Muscle of leg (tissue), 3 donors: ENCODE measurements at regions not wholly inside any gene's neighbourhood (a gene's known extent, or its start where the extent isn't known, plus 50 kb on each side); places are given as distances from the start of the nearest gene placed in this dataset.

Experiments used
- DNase-seq: peaks from one replicate; pipeline ENCODE4 v3.0.0; 2013
- H3K27ac ChIP-seq: one replicate; pipeline ENCODE4 v1.5.1; 2013; ENCODE audit warnings: mild to moderate bottlenecking, low read length, control low read depth
- H3K27me3 ChIP-seq: one replicate; pipeline ENCODE4 v1.6.1; 2013; ENCODE audit warnings: low read length; ENCODE audit not compliant: control insufficient read depth, insufficient read depth
- H3K36me3 ChIP-seq: one replicate; pipeline ENCODE4 v1.6.1; 2013; ENCODE audit warnings: low read length; ENCODE audit not compliant: control insufficient read depth, insufficient read depth
- H3K4me1 ChIP-seq: one replicate; pipeline ENCODE4 v1.6.1; 2013; ENCODE audit warnings: low read length; ENCODE audit not compliant: control insufficient read depth, insufficient read depth
- H3K4me3 ChIP-seq: one replicate; pipeline ENCODE4 v1.5.1; 2013; ENCODE audit warnings: low read length, control low read depth
- H3K9me3 ChIP-seq: replicated peaks from 2 replicates; pipeline ENCODE4 v1.6.1; 2013; ENCODE audit warnings: low read depth, low read length; ENCODE audit not compliant: control insufficient read depth
- WGBS: methylation state at CpG from one replicate; pipeline ENCODE4 v1.1.5; 2013; ENCODE audit warnings: missing lambda C conversion rate; ENCODE audit not compliant: insufficient coverage; 5-methylcytosine and 5-hydroxymethylcytosine counted together

GRCh38 chr2:222146488-222146887 lies 152.3 kb downstream of the PAX3 start:
- Histone ChIP-seq H3K4me1 (no peaks in the 10 kb centered on the region), H3K36me3 (no peaks in the 10 kb centered on the region), H3K9me3 (no peaks in the 10 kb centered on the region), H3K27me3 (no peaks in the 10 kb centered on the region), H3K27ac (no peak overlapping the region), H3K4me3 (no peak overlapping the region)
- no CpG with 5 or more reads among the region's 3 CpGs for WGBS
- no peak for DNase-seq

GRCh38 chr2:222142027-222142426 lies 156.8 kb downstream of the PAX3 start:
- DNase-seq, result no peak

GRCh38 chr2:222136106-222136630 lies 162.6 kb downstream of the PAX3 start:
- H3K27ac ChIP-seq, result no peak overlapping the region
- no peaks in the 10 kb centered on the region for H3K4me1 ChIP-seq
- no peaks in the 10 kb centered on the region for H3K9me3 ChIP-seq
- no peaks in the 10 kb centered on the region for H3K27me3 ChIP-seq
- WGBS, result no CpG with 5 or more reads among the region's 5 CpGs
- no peak overlapping the region for H3K4me3 ChIP-seq
- no peaks in the 10 kb centered on the region for H3K36me3 ChIP-seq
- no peak for DNase-seq

More at GRCh38 chr2:222142027-222142426, 156.8 kb downstream of the PAX3 start:
- Histone ChIP-seq H3K36me3 (no peaks in the 10 kb centered on the region), H3K4me3 (no peak overlapping the region), H3K9me3 (no peaks in the 10 kb centered on the region), H3K4me1 (no peaks in the 10 kb centered on the region), H3K27ac (no peak overlapping the region), H3K27me3 (no peaks in the 10 kb centered on the region)
- no CpG with 5 or more reads among the region's 1 CpG for WGBS

DNA sequence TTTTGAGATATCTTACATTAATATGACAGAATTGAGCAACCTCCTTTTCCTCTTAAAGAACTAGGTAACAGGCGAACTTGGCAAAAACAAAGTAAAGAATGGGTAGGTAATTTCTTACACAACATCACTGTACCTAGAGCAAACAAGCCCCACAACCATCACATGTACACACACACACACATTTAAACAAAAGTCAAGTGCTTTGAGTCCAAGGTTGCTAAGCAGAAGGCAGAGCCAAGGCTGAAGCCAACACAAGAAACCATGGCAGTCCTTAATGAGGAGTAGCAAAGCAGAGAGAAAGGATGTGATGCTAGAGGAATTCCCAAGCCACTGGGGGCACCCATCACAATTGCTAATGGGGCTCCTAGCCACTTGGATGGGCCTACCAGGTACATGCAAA lies 164.1 kb downstream of the PAX3 start:
- no CpG with 5 or more reads among the region's 1 CpG for WGBS
- Histone ChIP-seq H3K4me3 (no peak overlapping the region), H3K9me3 (no peaks in the 10 kb centered on the region), H3K36me3 (no peaks in the 10 kb centered on the region), H3K27me3 (no peaks in the 10 kb centered on the region), H3K4me1 (no peaks in the 10 kb centered on the region), H3K27ac (no peak overlapping the region)
- no peak for DNase-seq

- 100% methylated on average over 1 of the region's 7 CpGs for WGBS
Measured at GRCh38 chr2:222133897-222134296, 164.9 kb downstream of the PAX3 start.

GRCh38 chr2:222130855-222131254 lies 167.9 kb downstream of the PAX3 start:
- H3K27me3 ChIP-seq, result no peaks in the 10 kb centered on the region
- DNase-seq, result no peak
- H3K27ac ChIP-seq, result no peak overlapping the region
- WGBS, result no CpG with 5 or more reads among the region's 3 CpGs
- no peaks in the 10 kb centered on the region for H3K36me3 ChIP-seq
- no peaks in the 10 kb centered on the region for H3K4me1 ChIP-seq
- H3K9me3 ChIP-seq, result no peaks in the 10 kb centered on the region
- H3K4me3 ChIP-seq, result no peak overlapping the region

More at GRCh38 chr2:222133897-222134296, 164.9 kb downstream of the PAX3 start:
- Histone ChIP-seq H3K4me1 (no peaks in the 10 kb centered on the region), H3K27me3 (no peaks in the 10 kb centered on the region), H3K36me3 (no peaks in the 10 kb centered on the region), H3K9me3 (no peaks in the 10 kb centered on the region), H3K4me3 (no peak overlapping the region), H3K27ac (no peak overlapping the region)
- DNase-seq, result no peak

GRCh38 chr2:222127660-222128059 lies 171.1 kb downstream of the PAX3 start:
- no peak for DNase-seq
- Histone ChIP-seq H3K9me3 (no peaks in the 10 kb centered on the region), H3K27ac (no peak overlapping the region), H3K4me3 (no peak overlapping the region), H3K4me1 (no peaks in the 10 kb centered on the region), H3K27me3 (no peaks in the 10 kb centered on the region), H3K36me3 (no peaks in the 10 kb centered on the region)
- 59% methylated on average over 4 of the region's 6 CpGs for WGBS

- no peak overlapping the region for H3K4me3 ChIP-seq
- no peaks in the 10 kb centered on the region for H3K4me1 ChIP-seq
- H3K36me3 ChIP-seq, result no peaks in the 10 kb centered on the region
- H3K27ac ChIP-seq, result no peak overlapping the region
- no peak for DNase-seq
- H3K9me3 ChIP-seq, result no peaks in the 10 kb centered on the region
- H3K27me3 ChIP-seq, result no peaks in the 10 kb centered on the region
Measured at GRCh38 chr2:222120933-222121332, 177.9 kb downstream of the PAX3 start.

GRCh38 chr2:222115296-222115695 lies 183.5 kb downstream of the PAX3 start:
- whole genome bisulfite sequencing, result no CpG with 5 or more reads among the region's 3 CpGs
- H3K27ac ChIP-seq, result no peak overlapping the region

DNA sequence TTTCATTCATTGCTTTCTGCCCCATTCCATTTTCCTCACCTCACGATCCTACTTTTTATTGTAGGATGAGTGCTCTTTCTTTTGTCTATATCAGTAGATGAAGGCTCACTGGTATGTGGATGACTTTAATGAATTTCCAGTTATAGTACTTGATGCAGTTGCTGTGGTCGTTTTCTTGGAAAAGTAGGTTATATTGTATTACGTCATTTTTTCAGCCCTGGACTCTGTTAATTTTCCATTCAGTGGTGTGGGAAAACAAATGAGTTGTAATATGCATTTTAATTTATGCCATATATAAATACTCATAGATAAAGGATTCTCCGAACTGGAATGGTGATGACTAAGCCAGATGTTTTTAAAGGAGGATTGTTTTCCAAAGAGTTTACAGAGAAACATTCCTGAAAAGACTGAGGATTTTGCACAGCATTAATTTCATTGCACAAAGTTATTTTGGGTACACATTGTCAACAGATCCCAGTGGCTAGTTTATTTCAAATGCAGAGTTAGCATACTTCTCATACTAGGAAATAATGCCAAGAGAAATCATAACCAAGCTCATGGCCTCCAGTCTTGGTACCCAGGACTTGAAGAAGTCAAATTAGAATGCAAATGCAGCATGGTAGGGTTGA lies 189.7 kb downstream of the PAX3 start:
- Histone ChIP-seq H3K4me3 (no peak overlapping the region), H3K27me3 (no peaks in the 10 kb centered on the region), H3K4me1 (no peaks in the 10 kb centered on the region), H3K36me3 (no peaks in the 10 kb centered on the region), H3K9me3 (no peaks in the 10 kb centered on the region), H3K27ac (no peak overlapping the region)
- no CpG with 5 or more reads among the region's 4 CpGs for WGBS
- peak; percentile 28 for DNase-seq

More at GRCh38 chr2:222115296-222115695, 183.5 kb downstream of the PAX3 start:
- H3K27me3 ChIP-seq, result no peaks in the 10 kb centered on the region
- H3K4me1 ChIP-seq, result no peaks in the 10 kb centered on the region
- H3K4me3 ChIP-seq, result no peak overlapping the region
- no peaks in the 10 kb centered on the region for H3K36me3 ChIP-seq
- DNase-seq, result no peak
- H3K9me3 ChIP-seq, result no peaks in the 10 kb centered on the region

GRCh38 chr2:222108497-222108896 lies 190.3 kb downstream of the PAX3 start:
- Histone ChIP-seq H3K9me3 (no peaks in the 10 kb centered on the region), H3K4me3 (no peak overlapping the region), H3K27ac (no peak overlapping the region), H3K27me3 (no peaks in the 10 kb centered on the region), H3K36me3 (no peaks in the 10 kb centered on the region), H3K4me1 (no peaks in the 10 kb centered on the region)
- no CpG with 5 or more reads among the region's 3 CpGs for WGBS
- DNase-seq, result no peak
